ENCODE measurements at regions not wholly inside any gene's neighbourhood (a gene's known extent, or its start where the extent isn't known, plus 50 kb on each side); places are given as distances from the start of the nearest gene placed in this dataset.
"Not testable (repeated sequence)": the region's sequence is repeated elsewhere in the genome, so short reads cannot be mapped to it uniquely, and the experiment has no call there.

- intact Hi-C loops (cut with DNase I), result loop anchor here in 1 of 2 donors (10.0 kb wide), 2 partner anchors 97 to 787 kb away; no protein-coding TSS in a partner anchor
- no peak for ATAC-seq
Observed at GRCh38 chr18:22701795-22702194, 231.3 kb upstream of the RBBP8 start.

GRCh38 chr18:22702806-22703205 is 230.3 kb upstream of the RBBP8 start:
- DNase-seq, result no peak
- intact Hi-C loops (cut with DNase I), result loop anchor here in 1 of 2 donors (10.0 kb wide), 2 partner anchors 98 to 788 kb away; no protein-coding TSS in a partner anchor
- ATAC-seq, result no peak

More at GRCh38 chr18:22701795-22702194, 231.3 kb upstream of the RBBP8 start:
- no peak for DNase-seq

GRCh38 chr18:22703883-22704585 is 229.1 kb upstream of the RBBP8 start:
- peak; percentile 77 to 78 for ATAC-seq
- DNase-seq, result no peak
- intact Hi-C loops (cut with DNase I), result loop anchor here in 1 of 2 donors (10.0 kb wide), 2 partner anchors 99 to 789 kb away; no protein-coding TSS in a partner anchor

GRCh38 chr18:22704586-22704918 is 228.6 kb upstream of the RBBP8 start:
- DNase-seq (no peak), ATAC-seq (no peak)
- intact Hi-C loops (cut with DNase I), result loop anchor here in 1 of 2 donors (10.0 kb wide), 2 partner anchors 100 to 790 kb away; no protein-coding TSS in a partner anchor

- DNase-seq (no peak), ATAC-seq (peak in 1 of 2 donors; percentile 74)
- intact Hi-C loops (cut with DNase I), result loop anchor here in 1 of 2 donors (10.0 kb wide), 2 partner anchors 101 to 791 kb away; no protein-coding TSS in a partner anchor
Observed at GRCh38 chr18:22705328-22705727, 227.8 kb upstream of the RBBP8 start.

- ATAC-seq, DNase-seq: not testable (repeated sequence)
- intact Hi-C loops (cut with DNase I), result loop anchor here in 1 of 2 donors (10.0 kb wide), 2 partner anchors 101 to 791 kb away; no protein-coding TSS in a partner anchor
Observed at GRCh38 chr18:22706025-22706424, 227.1 kb upstream of the RBBP8 start.

- DNase-seq (no peak), ATAC-seq (no peak)
- intact Hi-C loops (cut with DNase I), result loop anchor here in 1 of 2 donors (10.0 kb wide), 2 partner anchors 105 to 795 kb away; no protein-coding TSS in a partner anchor
Observed at GRCh38 chr18:22709288-22710060, 223.7 kb upstream of the RBBP8 start.

GRCh38 chr18:22710673-22711191 is 222.4 kb upstream of the RBBP8 start:
- ATAC-seq (peak in 1 of 2 donors; percentile 39), DNase-seq (no peak)
- intact Hi-C loops (cut with DNase I), result no loop called here

- peak; percentile 82 to 87 for ATAC-seq
- peak; percentile 60 for DNase-seq
- intact Hi-C loops (cut with DNase I), result no loop called here
Observed at GRCh38 chr18:22711192-22711685, 221.9 kb upstream of the RBBP8 start.

- intact Hi-C loops (cut with DNase I), result no loop called here
- no peak for DNase-seq
- peak; percentile 52 to 53 for ATAC-seq
Observed at GRCh38 chr18:22713511-22713910, 219.6 kb upstream of the RBBP8 start.

GRCh38 chr18:22717536-22717935 is 215.6 kb upstream of the RBBP8 start:
- DNase-seq; intact Hi-C loops (cut with DNase I); ATAC-seq: not testable (repeated sequence)

GRCh38 chr18:22723221-22723620 is 209.9 kb upstream of the RBBP8 start:
- ATAC-seq (no peak), DNase-seq (no peak)
- intact Hi-C loops (cut with DNase I), result no loop called here

GRCh38 chr18:22723773-22724172 is 209.4 kb upstream of the RBBP8 start:
- no peak for DNase-seq
- no peak for ATAC-seq
- intact Hi-C loops (cut with DNase I), result no loop called here

GRCh38 chr18:22726469-22726868 is 206.7 kb upstream of the RBBP8 start:
- ATAC-seq, result no peak
- no peak for DNase-seq
- intact Hi-C loops (cut with DNase I), result no loop called here

- ATAC-seq, result no peak
- intact Hi-C loops (cut with DNase I), result no loop called here
- no peak for DNase-seq
Observed at GRCh38 chr18:22728016-22728415, 205.1 kb upstream of the RBBP8 start.

- intact Hi-C loops (cut with DNase I), result no loop called here
- no peak for DNase-seq
- no peak for ATAC-seq
Observed at GRCh38 chr18:22728481-22729105, 204.5 kb upstream of the RBBP8 start.

- ATAC-seq, result no peak
- DNase-seq, result no peak
- intact Hi-C loops (cut with DNase I), result no loop called here
Observed at GRCh38 chr18:22731398-22731797, 201.7 kb upstream of the RBBP8 start.

- intact Hi-C loops (cut with DNase I), result no loop called here
- ATAC-seq (no peak), DNase-seq (no peak)
Observed at GRCh38 chr18:22734105-22734661, 198.9 kb upstream of the RBBP8 start.
